Endothelial cell (in vitro differentiated cells): ENCODE measurements at regions not wholly inside any gene's neighbourhood (a gene's known extent, or its start where the extent isn't known, plus 50 kb on each side); places are given as distances from the start of the nearest gene placed in this dataset.

Source experiments
- DNase-seq: peaks from one replicate; pipeline ENCODE4 v3.0.0; 2021; ENCODE audit warnings: low spot score
- H3K27ac Mint-ChIP-seq: one replicate; pipeline ENCODE4 v1.8.0; 2021; ENCODE audit warnings: mixed read lengths, inconsistent platforms; ENCODE audit not compliant: unreplicated experiment
- H3K27me3 Mint-ChIP-seq: one replicate; pipeline ENCODE4 v1.8.0; 2021; ENCODE audit warnings: mild to moderate bottlenecking, moderate library complexity, mixed read lengths, inconsistent platforms; ENCODE audit not compliant: unreplicated experiment
- H3K36me3 Mint-ChIP-seq: one replicate; pipeline ENCODE4 v1.8.0; 2021; ENCODE audit warnings: mild to moderate bottlenecking, low read depth, mixed read lengths, inconsistent platforms; ENCODE audit not compliant: unreplicated experiment
- H3K4me1 Mint-ChIP-seq: one replicate; pipeline ENCODE4 v1.8.0; 2021; ENCODE audit warnings: mild to moderate bottlenecking, mixed read lengths, inconsistent platforms; ENCODE audit not compliant: unreplicated experiment
- H3K4me3 Mint-ChIP-seq: one replicate; pipeline ENCODE4 v1.8.0; 2021; ENCODE audit warnings: mild to moderate bottlenecking, mixed read lengths, inconsistent platforms; ENCODE audit not compliant: unreplicated experiment
- H3K9me3 Mint-ChIP-seq: one replicate; pipeline ENCODE4 v1.8.0; 2021; ENCODE audit warnings: mixed read lengths, inconsistent platforms; ENCODE audit not compliant: unreplicated experiment
- TF ChIP-seq, protein P1 (sequence below): fragments of 200-600 bp; sonication (generic); IDR thresholded peaks from one replicate; pipeline ENCODE4 v1.5.0; 2021; ENCODE audit warnings: antibody characterized with exemption; ENCODE audit not compliant: unreplicated experiment

DNA sequence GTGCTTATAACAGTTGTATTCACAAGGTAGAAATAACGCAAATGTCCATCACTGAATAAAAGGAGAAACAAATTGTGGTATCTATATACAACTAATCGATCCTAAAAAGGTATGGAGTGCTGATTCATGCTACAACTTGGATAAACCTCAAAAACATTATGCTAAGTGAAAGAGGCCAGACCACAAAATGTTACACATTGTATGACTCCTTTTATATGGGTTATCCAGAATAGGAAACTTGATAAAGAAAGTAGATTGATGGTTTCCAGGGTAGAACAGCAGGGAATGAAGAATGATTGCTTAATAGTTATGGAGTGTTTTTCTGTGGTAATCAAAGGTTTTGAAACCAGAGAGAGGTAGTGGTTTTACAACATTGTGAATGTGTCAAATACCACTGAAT, 432.2 kb upstream of the TRIB2 start:
- Mint-ChIP-seq H3K4me3 (no peak overlapping the region), H3K36me3 (no peaks in the 10 kb centered on the region), H3K9me3 (no peaks in the 10 kb centered on the region), H3K27me3 (no peaks in the 10 kb centered on the region), H3K27ac (no peak overlapping the region), H3K4me1 (no peaks in the 10 kb centered on the region)
- TF ChIP-seq, protein P1, sequence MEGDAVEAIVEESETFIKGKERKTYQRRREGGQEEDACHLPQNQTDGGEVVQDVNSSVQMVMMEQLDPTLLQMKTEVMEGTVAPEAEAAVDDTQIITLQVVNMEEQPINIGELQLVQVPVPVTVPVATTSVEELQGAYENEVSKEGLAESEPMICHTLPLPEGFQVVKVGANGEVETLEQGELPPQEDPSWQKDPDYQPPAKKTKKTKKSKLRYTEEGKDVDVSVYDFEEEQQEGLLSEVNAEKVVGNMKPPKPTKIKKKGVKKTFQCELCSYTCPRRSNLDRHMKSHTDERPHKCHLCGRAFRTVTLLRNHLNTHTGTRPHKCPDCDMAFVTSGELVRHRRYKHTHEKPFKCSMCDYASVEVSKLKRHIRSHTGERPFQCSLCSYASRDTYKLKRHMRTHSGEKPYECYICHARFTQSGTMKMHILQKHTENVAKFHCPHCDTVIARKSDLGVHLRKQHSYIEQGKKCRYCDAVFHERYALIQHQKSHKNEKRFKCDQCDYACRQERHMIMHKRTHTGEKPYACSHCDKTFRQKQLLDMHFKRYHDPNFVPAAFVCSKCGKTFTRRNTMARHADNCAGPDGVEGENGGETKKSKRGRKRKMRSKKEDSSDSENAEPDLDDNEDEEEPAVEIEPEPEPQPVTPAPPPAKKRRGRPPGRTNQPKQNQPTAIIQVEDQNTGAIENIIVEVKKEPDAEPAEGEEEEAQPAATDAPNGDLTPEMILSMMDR, result no peak
- no peak for DNase-seq

- Mint-ChIP-seq H3K4me3 (no peak overlapping the region), H3K36me3 (no peaks in the 10 kb centered on the region), H3K27ac (no peak overlapping the region), H3K27me3 (no peaks in the 10 kb centered on the region), H3K4me1 (no peaks in the 10 kb centered on the region), H3K9me3 (no peaks in the 10 kb centered on the region)
- DNase-seq, result no peak
- TF ChIP-seq, protein P1, result no peak
Measured at GRCh38 chr2:12286347-12286746, 430.4 kb upstream of the TRIB2 start.

GRCh38 chr2:12287220-12287751, 429.4 kb upstream of the TRIB2 start:
- Mint-ChIP-seq H3K4me3 (no peak overlapping the region), H3K27ac (no peak overlapping the region), H3K4me1 (no peaks in the 10 kb centered on the region), H3K27me3 (no peaks in the 10 kb centered on the region), H3K9me3 (no peaks in the 10 kb centered on the region), H3K36me3 (no peaks in the 10 kb centered on the region)
- DNase-seq, result no peak
- TF ChIP-seq, protein P1, result no peak

DNA sequence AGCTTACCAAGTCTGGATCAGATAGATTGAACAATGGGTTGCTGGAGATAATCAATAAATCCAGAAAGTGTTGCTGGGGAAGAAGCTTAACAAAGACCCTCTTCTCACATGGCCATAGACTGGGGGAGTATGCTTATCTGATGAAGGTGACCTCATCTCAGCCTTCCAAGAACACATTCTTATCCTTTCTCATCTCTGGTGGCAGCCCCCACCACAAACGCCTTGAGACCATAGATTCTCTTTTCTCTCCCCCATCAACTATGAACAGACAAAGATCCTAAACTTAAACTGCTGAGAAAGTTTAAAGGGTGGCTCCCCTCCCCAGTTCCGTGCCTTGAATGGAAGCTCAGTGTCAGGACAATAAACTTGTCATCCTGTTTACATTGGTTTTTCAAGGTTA, 428.7 kb upstream of the TRIB2 start:
- DNase-seq, result no peak
- H3K27ac Mint-ChIP-seq, result no peak overlapping the region
- TF ChIP-seq, protein P1, result no peak
- H3K4me1 Mint-ChIP-seq, result no peaks in the 10 kb centered on the region
- H3K36me3 Mint-ChIP-seq, result no peaks in the 10 kb centered on the region
- H3K9me3 Mint-ChIP-seq, result no peaks in the 10 kb centered on the region
- no peaks in the 10 kb centered on the region for H3K27me3 Mint-ChIP-seq
- H3K4me3 Mint-ChIP-seq, result no peak overlapping the region

DNA sequence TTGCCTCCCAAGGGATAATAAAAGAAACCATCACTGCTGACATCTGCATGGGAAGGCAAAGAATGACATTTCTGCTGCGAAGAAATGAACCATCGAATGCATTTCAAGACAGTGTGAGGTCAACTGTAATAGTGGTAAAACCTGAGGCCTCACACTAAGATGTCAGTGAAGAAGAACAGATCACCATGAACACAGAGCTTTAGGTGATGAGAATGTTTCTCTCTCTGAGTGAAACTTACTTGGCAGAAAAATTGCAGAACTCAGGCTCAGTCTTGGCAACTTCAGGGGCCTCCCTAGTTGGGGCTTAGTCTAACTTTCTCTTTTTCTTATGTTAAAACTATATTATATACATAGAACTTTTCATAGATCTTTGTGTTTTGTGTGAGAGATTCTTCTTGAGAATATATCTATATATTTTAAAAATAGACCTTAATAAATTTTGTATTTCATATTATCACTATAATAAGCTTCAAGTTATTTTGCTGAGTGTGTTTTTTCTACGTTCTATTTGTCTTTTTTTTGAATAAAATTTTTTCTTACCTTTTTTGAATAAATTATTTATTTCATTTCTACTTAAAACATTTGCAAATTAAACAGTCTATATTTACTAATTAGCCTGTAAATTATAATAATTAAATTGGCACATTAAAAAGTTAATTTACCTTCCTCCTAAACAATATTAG, 427.5 kb upstream of the TRIB2 start:
- Mint-ChIP-seq H3K36me3 (no peaks in the 10 kb centered on the region), H3K9me3 (no peaks in the 10 kb centered on the region), H3K27ac (no peak overlapping the region), H3K27me3 (no peaks in the 10 kb centered on the region), H3K4me3 (no peak overlapping the region), H3K4me1 (no peaks in the 10 kb centered on the region)
- TF ChIP-seq, protein P1, result no peak
- no peak for DNase-seq
